Loucy (cell line): ENCODE measurements at regions not wholly inside any gene's neighbourhood (a gene's known extent, or its start where the extent isn't known, plus 50 kb on each side); places are given as distances from the start of the nearest gene placed in this dataset.

Source experiments
- EZH2phosphoT487 ChIP-seq: fragments of 200-600 bp; IDR thresholded peaks from 2 replicates; pipeline ENCODE4 v1.6.1; 2018; ENCODE audit warnings: antibody characterized with exemption, mild to moderate bottlenecking, moderate library complexity, borderline replicate concordance
- TF ChIP-seq, protein P1 (sequence below): fragments of 200-600 bp; sonication (generic); conservative IDR thresholded peaks from 2 replicates; pipeline ENCODE4 v1.5.1; 2014; ENCODE audit warnings: mild to moderate bottlenecking, antibody characterized with exemption, low read length

DNA sequence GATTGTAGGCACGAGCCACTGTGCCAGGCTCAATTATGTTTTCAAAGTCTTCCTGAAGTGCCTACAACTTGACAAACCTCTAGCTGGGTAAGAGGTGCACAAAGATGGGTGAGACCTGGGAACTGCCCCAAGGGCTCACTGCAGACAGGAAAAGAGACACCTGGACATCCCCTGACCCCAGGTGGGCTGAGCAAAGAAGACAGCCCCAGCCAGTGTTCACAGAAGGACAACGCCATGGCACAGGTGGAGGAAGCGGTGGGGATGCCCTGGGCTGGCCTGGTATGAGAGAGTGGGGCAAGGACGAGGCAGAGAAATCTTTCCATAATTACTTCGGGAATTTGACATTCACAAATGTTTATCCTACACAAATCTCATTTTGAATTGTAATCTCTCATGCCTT is 278.9 kb downstream of the SMOC2 start:
- TF ChIP-seq, protein P1, sequence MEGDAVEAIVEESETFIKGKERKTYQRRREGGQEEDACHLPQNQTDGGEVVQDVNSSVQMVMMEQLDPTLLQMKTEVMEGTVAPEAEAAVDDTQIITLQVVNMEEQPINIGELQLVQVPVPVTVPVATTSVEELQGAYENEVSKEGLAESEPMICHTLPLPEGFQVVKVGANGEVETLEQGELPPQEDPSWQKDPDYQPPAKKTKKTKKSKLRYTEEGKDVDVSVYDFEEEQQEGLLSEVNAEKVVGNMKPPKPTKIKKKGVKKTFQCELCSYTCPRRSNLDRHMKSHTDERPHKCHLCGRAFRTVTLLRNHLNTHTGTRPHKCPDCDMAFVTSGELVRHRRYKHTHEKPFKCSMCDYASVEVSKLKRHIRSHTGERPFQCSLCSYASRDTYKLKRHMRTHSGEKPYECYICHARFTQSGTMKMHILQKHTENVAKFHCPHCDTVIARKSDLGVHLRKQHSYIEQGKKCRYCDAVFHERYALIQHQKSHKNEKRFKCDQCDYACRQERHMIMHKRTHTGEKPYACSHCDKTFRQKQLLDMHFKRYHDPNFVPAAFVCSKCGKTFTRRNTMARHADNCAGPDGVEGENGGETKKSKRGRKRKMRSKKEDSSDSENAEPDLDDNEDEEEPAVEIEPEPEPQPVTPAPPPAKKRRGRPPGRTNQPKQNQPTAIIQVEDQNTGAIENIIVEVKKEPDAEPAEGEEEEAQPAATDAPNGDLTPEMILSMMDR: no peak
- TF ChIP-seq EZH2phosphoT487: no peak
